Right ventricle myocardium superior (tissue), 1 donor: ENCODE measurements at regions not wholly inside any gene's neighbourhood (a gene's known extent, or its start where the extent isn't known, plus 50 kb on each side); places are given as distances from the start of the nearest gene placed in this dataset.

Experiments used
- ATAC-seq: fragments of 200-7000 bp; cut with Tn5 transposase; one replicate; pipeline ENCODE4 v1.9.1; 2020; ENCODE audit warnings: mild to moderate bottlenecking; ENCODE audit not compliant: poor library complexity
- DNase-seq: peaks from one replicate; pipeline ENCODE4 v3.0.0-alpha.2; 2020
- intact Hi-C: fragments of 100-400 bp; cut with DNase I; formaldehyde crosslinking; loops from one replicate; pipeline ENCODE4 v1.11.2; 2022
- donor health status: DM: no; HTN: yes; CAD: no; lungs with severe emphysema.

DNA sequence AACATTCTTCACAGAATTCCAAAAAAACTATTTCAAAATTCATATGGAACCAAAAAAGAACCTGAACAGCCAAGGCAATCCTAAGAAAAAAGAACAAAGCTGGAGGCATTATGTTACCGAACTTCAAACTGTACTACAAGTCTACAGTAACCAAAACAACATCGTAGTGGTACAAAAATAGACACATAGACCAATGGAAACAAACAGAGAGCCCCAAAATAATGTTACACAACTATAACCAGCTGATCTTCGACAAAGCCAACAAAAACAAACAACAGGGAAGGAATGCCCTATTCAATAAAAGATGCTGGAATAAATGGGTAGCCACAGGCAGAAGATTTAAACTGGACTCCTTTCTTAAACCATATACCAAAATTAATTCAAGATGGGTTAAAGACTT is 1189.6 kb downstream of the PCDH18 start:
- DNase-seq (no peak), ATAC-seq (no peak)
- intact Hi-C loops: no loop called here

DNA sequence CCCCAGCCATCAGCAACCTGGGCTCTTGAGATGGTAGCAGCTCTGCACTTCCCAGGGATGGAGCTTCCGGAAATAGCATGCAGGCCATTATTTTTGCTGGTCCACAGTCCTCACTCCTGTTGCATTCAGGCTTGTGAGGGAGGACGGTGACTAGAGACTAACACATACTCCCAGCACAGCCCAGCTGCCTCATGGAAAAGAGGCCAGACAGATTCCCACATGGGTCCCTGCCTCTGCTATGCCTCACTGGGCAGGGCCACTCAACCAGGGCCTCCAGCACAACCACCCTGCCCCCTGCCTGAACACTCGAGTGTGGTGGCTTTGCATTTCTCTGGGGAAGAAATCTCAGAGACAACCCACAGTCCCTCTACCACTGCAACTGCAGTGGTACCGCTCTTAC is 1195.1 kb downstream of the PCDH18 start:
- DNase-seq (no peak), ATAC-seq (no peak)
- intact Hi-C loops: no loop called here

DNA sequence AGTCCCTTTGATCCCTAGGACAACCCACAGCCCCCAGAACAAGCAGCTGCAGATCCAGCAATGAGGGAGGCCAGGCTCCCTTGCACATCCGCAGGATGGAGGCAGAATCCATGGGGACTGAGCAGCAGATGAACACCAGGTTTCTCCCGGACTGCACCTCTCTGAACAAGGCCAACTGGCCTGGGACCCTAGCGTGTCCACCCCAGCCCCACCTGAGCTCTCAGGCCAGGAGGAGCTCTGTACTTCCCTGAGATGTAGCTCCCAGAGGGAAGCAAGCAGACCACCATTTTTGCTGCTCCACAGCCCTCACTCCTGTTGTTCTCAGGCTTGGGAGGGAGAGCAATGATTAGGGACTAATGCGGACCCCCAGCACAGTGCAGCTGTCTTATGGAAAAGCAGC is 1195.8 kb downstream of the PCDH18 start:
- intact Hi-C loops: no loop called here
- DNase-seq (no peak), ATAC-seq (no peak)

DNA sequence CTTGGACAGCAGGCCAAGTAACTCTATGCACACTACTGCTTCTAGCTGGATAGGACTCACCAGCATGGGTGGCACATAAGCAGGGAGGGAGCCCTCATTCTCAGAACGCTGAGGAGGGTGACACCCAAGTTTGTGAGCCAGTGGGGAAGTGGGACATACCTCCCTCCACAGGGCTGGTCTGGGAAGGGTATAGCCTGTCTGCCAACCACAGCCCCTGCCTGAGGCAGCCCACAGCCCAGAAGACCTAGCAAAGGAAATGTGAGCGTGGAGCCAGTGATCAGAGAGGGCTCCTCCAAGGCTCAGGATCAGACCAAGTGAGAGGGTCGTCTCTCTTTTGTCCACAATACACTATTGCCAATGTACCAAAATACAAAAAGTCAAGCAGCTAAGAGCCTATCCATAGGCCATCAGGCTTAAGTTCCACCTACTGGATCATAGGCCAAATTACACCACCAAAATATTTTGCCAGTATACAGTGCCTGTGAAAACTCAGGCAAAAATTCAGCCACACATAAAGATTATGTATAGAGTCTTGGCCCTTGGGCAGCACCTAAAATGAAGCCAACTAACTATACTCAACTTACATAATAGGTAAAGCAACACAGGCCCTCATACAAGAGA is 1203.1 kb downstream of the PCDH18 start:
- intact Hi-C loops: no loop called here
- ATAC-seq: no peak
- DNase-seq: no peak

DNA sequence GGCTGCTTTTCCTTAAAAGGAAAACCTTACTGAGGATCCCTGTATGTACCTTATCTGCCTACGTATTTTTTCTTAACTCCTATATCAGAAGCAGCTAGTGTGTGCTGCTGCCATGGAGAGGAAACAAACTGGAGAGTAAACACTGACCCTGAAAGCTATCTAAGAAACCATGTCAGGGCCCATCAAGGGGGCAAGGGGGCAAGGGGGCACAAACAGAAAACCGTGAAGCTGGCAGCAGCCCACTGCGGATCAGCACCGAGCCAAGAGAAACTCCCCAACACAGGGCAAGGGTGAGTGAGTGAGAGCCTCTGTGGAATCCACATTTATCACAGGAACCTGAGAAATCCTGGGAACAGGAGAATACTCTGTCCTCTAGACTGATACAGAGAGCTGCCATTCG is 1204.2 kb downstream of the PCDH18 start:
- intact Hi-C loops: no loop called here
- DNase-seq (no peak), ATAC-seq (no peak)

DNA sequence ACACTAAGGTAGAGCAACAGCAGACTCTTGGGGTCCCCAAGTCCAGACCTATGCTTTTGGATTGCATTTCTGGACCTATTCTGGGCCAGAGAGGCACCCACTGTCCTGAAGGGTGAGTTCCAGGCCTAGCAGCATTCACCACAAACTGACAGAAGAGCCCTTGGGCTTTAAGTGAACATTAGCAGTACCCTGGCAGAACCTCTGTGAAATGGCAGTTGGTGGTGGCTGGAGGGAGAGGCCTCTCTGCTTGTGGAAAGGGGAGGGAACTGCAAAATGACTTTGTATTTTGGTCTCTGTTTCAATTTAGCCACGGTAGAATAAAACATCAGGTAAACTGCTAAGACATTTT is 1211.9 kb downstream of the PCDH18 start:
- no peak for DNase-seq
- intact Hi-C loops: no loop called here
- no peak for ATAC-seq

DNA sequence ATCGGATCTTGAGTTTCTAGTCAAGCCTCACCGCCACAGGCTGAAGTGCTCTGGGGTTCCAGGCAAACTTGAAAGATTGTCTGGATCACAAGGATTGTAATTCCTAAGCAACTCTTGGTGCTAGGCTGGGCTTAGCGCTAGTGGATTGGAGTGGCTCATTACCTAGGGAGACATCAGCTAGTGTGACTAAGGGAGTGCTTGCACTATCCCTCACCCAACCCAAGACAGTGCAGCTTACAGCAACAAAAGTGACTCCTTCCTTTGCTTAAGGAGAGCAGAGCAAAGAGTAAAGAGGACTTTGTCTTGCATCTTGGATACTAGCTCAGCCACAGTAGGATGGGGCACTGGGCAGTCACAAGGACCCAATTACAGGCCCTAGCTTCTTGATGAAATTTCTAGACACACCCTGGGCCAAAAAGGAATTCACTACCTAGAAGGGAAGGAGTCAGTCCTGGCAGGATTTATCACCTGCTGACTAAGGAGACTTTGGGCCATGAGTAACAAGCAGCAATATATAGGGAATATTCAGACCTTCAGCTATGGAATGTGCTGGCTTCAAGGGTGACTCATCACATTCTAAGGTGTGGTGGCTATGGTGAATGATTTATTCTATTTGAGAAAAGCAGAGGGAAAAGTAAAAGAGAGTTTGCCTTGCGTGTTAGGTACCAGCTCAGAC is 1212.4 kb downstream of the PCDH18 start:
- intact Hi-C loops: no loop called here
- DNase-seq (no peak), ATAC-seq (no peak)

DNA sequence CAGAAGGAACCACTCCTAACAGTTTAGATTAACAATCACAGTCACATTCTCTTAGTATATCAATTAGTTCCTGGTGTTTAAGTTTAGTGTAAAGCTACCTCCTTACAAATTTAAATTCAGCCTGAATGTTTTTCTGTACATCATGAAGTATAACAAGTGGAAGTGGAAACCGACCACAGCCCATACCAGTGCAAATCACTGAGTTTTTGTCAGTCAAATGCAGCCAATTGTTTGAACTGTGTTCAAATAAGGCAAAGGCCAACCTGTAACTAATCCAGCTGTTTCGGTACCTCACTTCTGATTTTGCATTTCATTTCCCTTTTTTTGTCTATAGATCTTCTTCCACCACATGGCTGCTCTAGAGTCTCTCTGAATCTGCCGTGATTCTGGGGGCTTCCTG is 1215.3 kb downstream of the PCDH18 start:
- ATAC-seq: no peak
- intact Hi-C loops: no loop called here

DNA sequence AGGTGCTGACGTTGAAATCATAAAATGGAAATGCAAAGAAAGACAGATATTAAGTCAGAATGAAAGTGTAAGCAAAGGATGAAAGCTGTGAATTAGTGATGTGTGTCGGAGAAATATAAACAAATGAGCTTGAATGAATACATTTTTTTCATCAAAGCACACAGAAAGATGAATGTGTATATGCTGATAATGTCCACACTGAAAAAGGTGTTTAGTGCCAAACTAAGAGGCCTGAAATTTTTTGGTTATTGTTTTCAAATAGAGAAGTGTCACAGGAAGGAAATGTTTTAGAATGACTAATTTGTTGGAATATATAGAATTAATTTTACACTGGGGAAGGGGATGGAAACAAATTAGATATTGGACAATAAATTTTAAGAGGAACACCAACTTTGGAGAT is 1217.6 kb downstream of the PCDH18 start:
- ATAC-seq (no peak), DNase-seq (no peak)
- intact Hi-C loops: no loop called here

More for the DNA sequence above, 1215.3 kb downstream of the PCDH18 start:
- no peak for DNase-seq

DNA sequence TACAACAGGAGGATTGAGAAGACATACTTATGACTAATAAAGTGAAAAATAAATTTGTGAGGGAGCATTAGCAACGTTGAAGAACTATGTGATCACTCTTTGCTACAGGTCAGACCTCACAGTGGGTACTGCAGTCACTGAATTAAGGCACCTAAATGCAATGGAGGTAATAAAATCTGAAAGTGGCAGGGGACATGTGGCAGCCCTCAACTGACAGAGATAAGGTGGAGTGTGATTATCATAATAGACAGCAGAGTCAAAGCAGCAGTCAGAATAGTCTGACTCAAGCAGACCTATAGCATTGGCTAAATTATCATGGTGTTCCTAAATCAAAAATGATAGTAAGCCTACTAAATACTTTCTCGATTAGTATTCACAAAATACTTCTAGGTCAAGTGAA is 1220.5 kb downstream of the PCDH18 start:
- DNase-seq (no peak), ATAC-seq (no peak)
- intact Hi-C loops: no loop called here

DNA sequence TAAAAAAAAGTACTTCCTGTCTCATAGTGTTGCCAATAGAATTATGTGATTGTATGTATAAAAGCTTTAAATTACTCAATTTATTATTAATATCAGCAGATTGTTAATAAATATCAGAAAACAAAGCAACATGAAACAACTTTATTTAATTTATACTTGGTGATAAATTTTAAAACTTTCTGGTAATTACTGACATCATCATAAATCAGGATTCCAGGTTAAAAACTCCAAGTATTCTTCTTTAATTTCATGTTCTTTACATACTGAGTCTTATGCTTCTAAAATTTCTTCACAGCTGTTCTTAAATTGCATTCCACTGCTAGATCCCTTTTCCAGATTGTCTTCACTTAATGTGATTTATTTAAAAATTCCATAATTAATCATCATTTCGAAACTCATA is 1224.5 kb downstream of the PCDH18 start:
- ATAC-seq: no peak
- no peak for DNase-seq
- intact Hi-C loops: no loop called here

DNA sequence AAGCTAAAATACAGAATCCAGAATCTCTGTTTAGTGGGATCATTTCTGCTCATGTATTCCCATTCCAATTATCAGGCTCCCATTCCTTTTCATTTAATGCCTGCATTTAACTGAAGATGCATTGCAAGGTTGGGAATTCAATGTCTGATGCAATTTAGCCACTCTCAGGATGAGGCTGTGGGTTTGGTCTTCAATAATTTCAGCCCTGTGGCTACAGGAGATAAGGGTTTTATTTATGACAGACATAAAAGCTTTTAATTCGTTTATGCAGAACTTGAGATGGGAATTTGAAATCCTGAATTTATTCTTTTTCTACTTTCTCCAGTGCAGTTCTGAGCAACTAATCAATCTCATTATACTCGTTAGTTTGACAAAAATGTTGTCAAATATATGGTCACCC is 1225.9 kb downstream of the PCDH18 start:
- DNase-seq (no peak), ATAC-seq (no peak)
- intact Hi-C loops: no loop called here

DNA sequence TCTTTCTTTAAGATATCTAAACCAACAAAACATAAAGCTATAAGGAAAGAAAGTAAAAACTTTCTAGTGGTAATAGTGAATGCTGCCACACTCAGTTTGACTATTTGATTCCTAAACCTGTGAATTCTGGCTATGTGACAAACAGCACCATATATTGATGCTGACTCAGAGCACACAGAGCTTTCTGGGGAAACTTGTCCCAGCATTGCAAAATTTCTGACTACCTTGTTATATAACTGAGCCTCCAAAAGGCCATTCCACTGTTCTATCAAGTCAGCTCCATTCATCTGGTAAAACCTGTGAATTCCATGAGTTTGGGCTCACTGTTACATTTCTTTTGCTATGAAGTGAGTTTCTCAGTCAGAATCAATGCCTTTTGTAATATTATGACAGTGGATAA is 1229.7 kb downstream of the PCDH18 start:
- intact Hi-C loops: no loop called here
- DNase-seq: no peak
- ATAC-seq: no peak

DNA sequence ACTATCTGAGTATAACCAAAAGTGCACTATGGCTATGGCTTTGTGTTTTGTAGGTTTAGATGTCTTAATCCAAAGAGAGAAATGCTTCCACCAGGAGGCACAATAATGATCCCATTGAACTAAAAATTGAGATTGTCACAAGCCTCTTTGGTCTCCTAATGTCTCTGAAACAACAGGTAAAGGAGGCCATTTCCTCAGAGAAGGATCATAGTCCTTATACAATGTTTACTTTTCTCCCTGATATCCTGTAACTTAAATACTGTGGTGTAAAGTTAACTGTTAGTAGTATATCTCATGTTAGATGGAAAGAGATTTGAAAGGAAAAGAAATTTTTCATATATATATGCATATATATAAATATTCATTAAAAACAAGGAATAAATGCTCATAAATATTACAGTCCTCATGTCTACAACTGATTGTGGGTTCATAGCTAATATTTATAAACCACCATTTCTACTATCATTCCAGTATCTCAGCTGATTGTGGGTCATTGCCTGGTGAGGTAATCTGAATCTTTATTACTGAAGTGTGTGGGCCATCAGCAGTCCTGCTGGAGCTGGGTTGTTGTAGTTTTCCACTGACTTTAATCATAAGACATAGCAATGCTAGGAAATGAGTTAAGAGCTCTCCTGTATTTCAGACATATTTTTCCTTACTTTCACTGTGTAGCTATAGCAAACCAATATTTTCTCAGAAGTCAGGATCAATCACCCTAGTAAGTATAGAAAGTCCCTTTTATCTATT is 1230.4 kb downstream of the PCDH18 start:
- ATAC-seq: no peak

DNA sequence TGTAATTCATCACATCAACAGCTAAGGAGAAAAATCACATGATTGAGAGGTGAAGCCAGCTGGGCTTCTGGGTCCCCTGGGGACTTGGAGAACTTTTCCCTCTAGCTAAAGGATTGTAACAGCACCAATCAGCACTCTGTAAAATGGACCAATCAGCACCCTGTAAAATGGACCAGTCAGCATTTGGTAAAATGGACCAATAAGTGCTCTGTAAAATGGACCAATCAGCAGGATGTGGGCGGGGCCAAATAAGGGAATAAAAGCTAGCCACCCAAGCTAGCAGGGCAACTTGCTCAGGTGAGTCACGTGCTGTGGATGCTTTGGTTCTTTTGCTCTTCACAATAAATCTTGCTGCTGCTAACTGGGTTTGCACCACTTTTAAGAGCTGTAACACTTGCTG is 1248.3 kb downstream of the PCDH18 start:
- no peak for DNase-seq
- no peak for ATAC-seq
- intact Hi-C loops: no loop called here

More for the DNA sequence above, 1230.4 kb downstream of the PCDH18 start:
- no peak for DNase-seq
- intact Hi-C loops: no loop called here

DNA sequence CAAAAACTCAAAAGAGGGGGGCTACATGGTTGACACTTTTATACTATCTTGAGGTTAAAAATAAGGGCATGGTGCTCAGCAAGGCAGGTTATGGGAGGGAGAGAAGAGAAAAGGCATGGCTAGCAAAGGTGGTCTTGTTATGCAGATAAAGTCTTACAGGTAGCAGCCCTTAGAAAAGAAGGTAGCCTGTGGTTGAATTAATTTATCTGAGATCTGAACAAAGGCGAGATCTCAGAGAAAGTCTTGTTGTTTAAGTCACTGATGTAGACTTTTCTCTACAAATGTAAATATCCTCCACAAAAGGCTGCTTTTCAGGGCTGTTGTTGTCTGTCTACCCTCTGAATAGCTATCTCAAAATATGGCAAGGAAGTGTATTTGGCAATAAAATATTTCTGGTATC is 1250.4 kb downstream of the PCDH18 start:
- intact Hi-C loops: no loop called here
- DNase-seq (no peak), ATAC-seq (no peak)

DNA sequence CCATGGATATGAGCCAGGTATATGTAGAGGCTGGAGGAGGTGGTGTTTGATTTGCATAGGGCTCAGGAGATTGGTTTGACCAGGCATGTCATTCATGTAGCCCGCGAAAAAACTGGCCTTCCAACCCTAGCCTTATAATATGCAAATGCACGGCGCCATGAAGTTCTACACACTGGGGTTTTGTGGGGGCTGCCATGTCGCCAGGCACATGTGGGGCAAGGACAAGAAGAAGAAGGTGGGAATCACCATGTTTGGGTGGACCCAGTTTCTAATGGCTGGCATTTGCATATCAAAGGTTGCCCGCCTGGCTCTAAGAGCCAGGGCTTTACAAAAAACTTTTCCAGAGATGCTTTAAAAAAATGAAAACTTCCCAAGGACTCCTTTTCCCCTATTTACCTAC is 1251.0 kb downstream of the PCDH18 start:
- intact Hi-C loops: no loop called here
- no peak for DNase-seq
- no peak for ATAC-seq

DNA sequence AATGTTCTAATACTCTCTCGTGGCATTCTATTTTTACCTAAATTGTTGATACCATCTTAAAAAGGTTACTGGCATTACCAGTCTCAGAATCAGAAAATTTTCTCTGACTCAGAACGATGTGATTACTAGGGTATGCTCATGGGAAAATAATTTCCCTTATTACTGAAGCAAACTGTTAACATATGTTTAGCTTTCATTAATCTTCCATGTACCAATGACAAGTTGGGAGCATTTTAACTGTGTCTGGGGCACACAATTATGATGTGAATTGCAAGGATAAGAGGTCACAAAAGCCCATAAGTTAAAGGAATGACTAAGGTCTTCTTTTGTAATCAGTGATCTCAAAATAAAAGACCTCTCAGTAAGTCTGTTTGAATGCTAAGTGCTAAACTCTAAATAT is 1254.6 kb downstream of the PCDH18 start:
- DNase-seq (no peak), ATAC-seq (no peak)
- intact Hi-C loops: no loop called here

DNA sequence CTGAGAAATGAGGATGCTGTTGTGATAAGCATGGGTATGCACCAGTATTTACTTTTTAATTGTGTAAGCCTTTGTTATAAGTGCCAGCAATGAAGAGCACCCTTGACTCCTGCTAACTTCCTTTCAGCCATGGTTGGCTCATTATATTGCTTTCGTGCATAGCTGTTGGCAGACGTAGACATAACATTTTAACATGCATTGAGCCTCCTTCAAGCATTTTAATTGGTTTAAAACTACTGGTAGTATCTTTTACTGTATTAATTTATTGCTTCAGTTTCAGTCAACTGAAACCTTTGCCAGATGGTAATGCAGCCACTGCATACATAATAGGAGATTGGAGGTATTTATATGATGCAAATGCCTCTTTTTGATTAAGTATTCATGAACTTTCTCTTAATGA is 1285.4 kb downstream of the PCDH18 start:
- DNase-seq (no peak), ATAC-seq (no peak)
- intact Hi-C loops: no loop called here

DNA sequence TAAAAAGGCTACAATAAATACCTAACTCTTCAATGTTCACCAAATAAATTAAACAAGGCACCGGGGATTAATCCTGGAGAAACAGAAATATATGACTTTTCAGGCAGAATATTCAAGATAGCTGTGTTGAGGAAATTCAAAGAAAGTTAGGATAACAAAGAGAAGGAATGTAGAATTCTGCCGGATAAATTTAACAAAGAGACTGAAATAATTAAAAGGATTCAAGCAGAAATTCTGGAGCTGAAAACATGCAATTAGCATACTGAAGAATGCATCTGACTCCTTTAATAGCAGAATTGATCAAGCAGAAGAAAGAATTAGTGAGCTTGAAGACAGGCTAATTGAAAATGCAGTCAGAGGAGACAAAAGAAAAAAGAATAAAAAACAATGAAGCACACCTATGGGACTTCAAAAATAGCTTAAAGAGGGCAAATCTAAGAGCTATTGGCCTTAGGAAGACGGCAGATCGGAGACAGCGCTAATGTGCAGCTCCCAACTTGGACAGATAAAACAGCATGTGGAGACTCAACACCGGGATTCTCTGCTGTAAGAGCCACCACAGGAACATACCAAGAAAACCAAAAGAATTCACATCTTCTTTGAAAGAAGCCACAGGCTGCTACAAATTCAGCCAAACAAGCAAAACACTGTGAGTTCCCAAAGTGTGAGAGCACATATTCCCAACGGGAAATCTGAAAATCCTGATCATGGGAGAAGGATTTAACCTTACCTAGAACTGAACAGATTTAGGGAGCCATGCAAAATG is 1290.9 kb downstream of the PCDH18 start:
- no peak for ATAC-seq
- intact Hi-C loops: no loop called here

More for the DNA sequence above, 1290.9 kb downstream of the PCDH18 start:
- no peak for DNase-seq
